ENCODE measurements at regions not wholly inside any gene's neighbourhood (a gene's known extent, or its start where the extent isn't known, plus 50 kb on each side); places are given as distances from the start of the nearest gene placed in this dataset.

GRCh38 chr10:113269333-113269732 lies 283.5 kb upstream of the HABP2 start:
- TF ChIP-seq CTCF (IDR thresholded peaks at IDR 0.05): no peak
- TF ChIP-seq POLR2A (IDR thresholded peaks at IDR 0.05): no peak
